ENCODE measurements at regions not wholly inside any gene's neighbourhood (a gene's known extent, or its start where the extent isn't known, plus 50 kb on each side); places are given as distances from the start of the nearest gene placed in this dataset.

GRCh38 chr5:158152136-158152535 is 293.2 kb upstream of the CLINT1 start:
- Histone ChIP-seq H3K36me3 (ENCODE audit: insufficient read depth, low read length) (no peaks in the 10 kb centered on the region), H4K20me1 (ENCODE audit: insufficient read depth, low read length) (no peaks in the 10 kb centered on the region)

GRCh38 chr5:158147227-158147626 is 288.3 kb upstream of the CLINT1 start:
- no peaks in the 10 kb centered on the region for H3K4me1 ChIP-seq (ENCODE audit: insufficient read depth, low read length)

More at GRCh38 chr5:158152136-158152535, 293.2 kb upstream of the CLINT1 start:
- Histone ChIP-seq H3K4me1 (ENCODE audit: insufficient read depth, low read length) (no peaks in the 10 kb centered on the region), H2AFZ (ENCODE audit: low read depth, low read length) (no peak overlapping the region), H3K27me3 (ENCODE audit: insufficient read depth, low read length, poor library complexity) (no peaks in the 10 kb centered on the region), H3K4me3 (ENCODE audit: low read depth in 1 of 2, low read length in 2 of 2) (no peak overlapping the region), H3K4me2 (ENCODE audit: insufficient read depth, low read length) (no peak overlapping the region), H3K79me2 (ENCODE audit: insufficient read depth, low read length) (no peaks in the 10 kb centered on the region), H3K9ac (ENCODE audit: low read depth, low read length) (no peak overlapping the region), H3K27ac (ENCODE audit: low read length) (no peak overlapping the region), H3K9me3 (ENCODE audit: insufficient read depth, low read length, severe bottlenecking) (no peaks in the 10 kb centered on the region)
- DNase-seq: no peak
- TF ChIP-seq CTCF (IDR thresholded peaks at IDR 0.05; ENCODE audit: borderline replicate concordance, extremely low read depth, low read length, poor library complexity, severe bottlenecking) (no peak), EZH2 (IDR thresholded peaks at IDR 0.05; ENCODE audit: borderline replicate concordance, low read depth, low read length, severe bottlenecking) (no peak)
- no peak for ATAC-seq (ENCODE audit: insufficient read depth, low read depth)

GRCh38 chr5:158145827-158146226 is 286.9 kb upstream of the CLINT1 start:
- Histone ChIP-seq H3K4me1 (ENCODE audit: insufficient read depth, low read length) (no peaks in the 10 kb centered on the region), H3K4me2 (ENCODE audit: insufficient read depth, low read length) (no peak overlapping the region), H3K27me3 (ENCODE audit: insufficient read depth, low read length, poor library complexity) (no peaks in the 10 kb centered on the region), H3K9me3 (ENCODE audit: insufficient read depth, low read length, severe bottlenecking) (no peaks in the 10 kb centered on the region), H2AFZ (ENCODE audit: low read depth, low read length) (no peak overlapping the region), H3K27ac (ENCODE audit: low read length) (no peak overlapping the region), H3K9ac (ENCODE audit: low read depth, low read length) (no peak overlapping the region), H3K36me3 (ENCODE audit: insufficient read depth, low read length) (no peaks in the 10 kb centered on the region), H3K4me3 (ENCODE audit: low read depth in 1 of 2, low read length in 2 of 2) (no peak overlapping the region), H4K20me1 (ENCODE audit: insufficient read depth, low read length) (no peaks in the 10 kb centered on the region), H3K79me2 (ENCODE audit: insufficient read depth, low read length) (no peaks in the 10 kb centered on the region)
- TF ChIP-seq CTCF (IDR thresholded peaks at IDR 0.05; ENCODE audit: borderline replicate concordance, extremely low read depth, low read length, poor library complexity, severe bottlenecking): no peak
- DNase-seq (no peak), ATAC-seq (ENCODE audit: insufficient read depth, low read depth) (no peak)

More at GRCh38 chr5:158147227-158147626, 288.3 kb upstream of the CLINT1 start:
- no peak overlapping the region for H3K27ac ChIP-seq (ENCODE audit: low read length)
- H3K27me3 ChIP-seq (ENCODE audit: insufficient read depth, low read length, poor library complexity): no peaks in the 10 kb centered on the region
- H3K79me2 ChIP-seq (ENCODE audit: insufficient read depth, low read length): no peaks in the 10 kb centered on the region
- H3K4me2 ChIP-seq (ENCODE audit: insufficient read depth, low read length): no peak overlapping the region
- no peak overlapping the region for H3K9ac ChIP-seq (ENCODE audit: low read depth, low read length)
- DNase-seq: no peak
- no peak overlapping the region for H3K4me3 ChIP-seq (ENCODE audit: low read depth in 1 of 2, low read length in 2 of 2)
- no peaks in the 10 kb centered on the region for H3K9me3 ChIP-seq (ENCODE audit: insufficient read depth, low read length, severe bottlenecking)
- no peaks in the 10 kb centered on the region for H3K36me3 ChIP-seq (ENCODE audit: insufficient read depth, low read length)
- H4K20me1 ChIP-seq (ENCODE audit: insufficient read depth, low read length): no peaks in the 10 kb centered on the region
- TF ChIP-seq EZH2 (IDR thresholded peaks at IDR 0.05; ENCODE audit: borderline replicate concordance, low read depth, low read length, severe bottlenecking) (no peak), CTCF (IDR thresholded peaks at IDR 0.05; ENCODE audit: borderline replicate concordance, extremely low read depth, low read length, poor library complexity, severe bottlenecking) (no peak)
- H2AFZ ChIP-seq (ENCODE audit: low read depth, low read length): no peak overlapping the region
- ATAC-seq (ENCODE audit: insufficient read depth, low read depth): no peak

GRCh38 chr5:158143081-158143480 is 284.1 kb upstream of the CLINT1 start:
- no peaks in the 10 kb centered on the region for H3K9me3 ChIP-seq (ENCODE audit: insufficient read depth, low read length, severe bottlenecking)
- H3K9ac ChIP-seq (ENCODE audit: low read depth, low read length): no peak overlapping the region
- H3K4me1 ChIP-seq (ENCODE audit: insufficient read depth, low read length): no peaks in the 10 kb centered on the region
- TF ChIP-seq EZH2 (IDR thresholded peaks at IDR 0.05; ENCODE audit: borderline replicate concordance, low read depth, low read length, severe bottlenecking): no peak
- TF ChIP-seq CTCF (IDR thresholded peaks at IDR 0.05; ENCODE audit: borderline replicate concordance, extremely low read depth, low read length, poor library complexity, severe bottlenecking): no peak
- no peaks in the 10 kb centered on the region for H3K27me3 ChIP-seq (ENCODE audit: insufficient read depth, low read length, poor library complexity)
- H4K20me1 ChIP-seq (ENCODE audit: insufficient read depth, low read length): no peaks in the 10 kb centered on the region
- no peak overlapping the region for H3K4me3 ChIP-seq (ENCODE audit: low read depth in 1 of 2, low read length in 2 of 2)
- no peaks in the 10 kb centered on the region for H3K36me3 ChIP-seq (ENCODE audit: insufficient read depth, low read length)
- ATAC-seq (ENCODE audit: insufficient read depth, low read depth) (no peak), DNase-seq (no peak)
- H3K4me2 ChIP-seq (ENCODE audit: insufficient read depth, low read length): no peak overlapping the region
- no peak overlapping the region for H2AFZ ChIP-seq (ENCODE audit: low read depth, low read length)
- H3K27ac ChIP-seq (ENCODE audit: low read length): no peak overlapping the region
- no peaks in the 10 kb centered on the region for H3K79me2 ChIP-seq (ENCODE audit: insufficient read depth, low read length)
